D721Med (cell line): ENCODE measurements at regions not wholly inside any gene's neighbourhood (a gene's known extent, or its start where the extent isn't known, plus 50 kb on each side); places are given as distances from the start of the nearest gene placed in this dataset.

ENCODE experiments used
- DNase-seq: peaks from one replicate; pipeline ENCODE4 v3.0.0; 2011; ENCODE audit warnings: low spot score; ENCODE audit not compliant: insufficient read length
- FAIRE-seq: peaks from 2 replicates; lab custom pipeline; 2011; peaks lifted over from hg19 to GRCh38; lab: Jason Lieb, UNC
- TF ChIP-seq, protein P1 (sequence below): IDR thresholded peaks from 2 replicates; pipeline ENCODE4 v1.5.1; 2012; ENCODE audit warnings: mild to moderate bottlenecking, control low read depth; ENCODE audit not compliant: insufficient read depth; ENCODE audit errors: missing control alignments

DNA sequence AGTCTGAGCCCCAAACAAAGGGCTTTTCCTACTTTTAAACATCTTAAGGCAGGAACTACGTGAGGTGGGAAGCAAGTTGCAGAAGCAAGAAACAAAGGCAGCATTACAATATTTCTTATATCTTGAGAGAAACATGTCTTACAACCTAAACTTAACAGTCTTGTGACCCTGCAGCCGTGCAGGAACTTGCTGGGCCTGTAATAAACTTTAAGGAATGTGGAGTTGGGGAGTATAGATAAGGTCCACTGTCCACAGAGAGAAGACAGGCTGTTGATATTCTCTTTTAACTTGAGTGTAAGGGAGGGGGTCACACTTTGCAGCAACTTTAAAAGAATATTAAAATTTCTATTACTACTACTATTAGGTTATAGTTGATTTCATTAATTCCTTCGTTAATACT is 214.6 kb upstream of the HTR2A start:
- DNase-seq, result no peak
- TF ChIP-seq, protein P1, sequence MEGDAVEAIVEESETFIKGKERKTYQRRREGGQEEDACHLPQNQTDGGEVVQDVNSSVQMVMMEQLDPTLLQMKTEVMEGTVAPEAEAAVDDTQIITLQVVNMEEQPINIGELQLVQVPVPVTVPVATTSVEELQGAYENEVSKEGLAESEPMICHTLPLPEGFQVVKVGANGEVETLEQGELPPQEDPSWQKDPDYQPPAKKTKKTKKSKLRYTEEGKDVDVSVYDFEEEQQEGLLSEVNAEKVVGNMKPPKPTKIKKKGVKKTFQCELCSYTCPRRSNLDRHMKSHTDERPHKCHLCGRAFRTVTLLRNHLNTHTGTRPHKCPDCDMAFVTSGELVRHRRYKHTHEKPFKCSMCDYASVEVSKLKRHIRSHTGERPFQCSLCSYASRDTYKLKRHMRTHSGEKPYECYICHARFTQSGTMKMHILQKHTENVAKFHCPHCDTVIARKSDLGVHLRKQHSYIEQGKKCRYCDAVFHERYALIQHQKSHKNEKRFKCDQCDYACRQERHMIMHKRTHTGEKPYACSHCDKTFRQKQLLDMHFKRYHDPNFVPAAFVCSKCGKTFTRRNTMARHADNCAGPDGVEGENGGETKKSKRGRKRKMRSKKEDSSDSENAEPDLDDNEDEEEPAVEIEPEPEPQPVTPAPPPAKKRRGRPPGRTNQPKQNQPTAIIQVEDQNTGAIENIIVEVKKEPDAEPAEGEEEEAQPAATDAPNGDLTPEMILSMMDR, result no peak
- no peak for FAIRE-seq

- no peak for FAIRE-seq
Measured at GRCh38 chr13:47110833-47111240, 214.0 kb upstream of the HTR2A start.

DNA sequence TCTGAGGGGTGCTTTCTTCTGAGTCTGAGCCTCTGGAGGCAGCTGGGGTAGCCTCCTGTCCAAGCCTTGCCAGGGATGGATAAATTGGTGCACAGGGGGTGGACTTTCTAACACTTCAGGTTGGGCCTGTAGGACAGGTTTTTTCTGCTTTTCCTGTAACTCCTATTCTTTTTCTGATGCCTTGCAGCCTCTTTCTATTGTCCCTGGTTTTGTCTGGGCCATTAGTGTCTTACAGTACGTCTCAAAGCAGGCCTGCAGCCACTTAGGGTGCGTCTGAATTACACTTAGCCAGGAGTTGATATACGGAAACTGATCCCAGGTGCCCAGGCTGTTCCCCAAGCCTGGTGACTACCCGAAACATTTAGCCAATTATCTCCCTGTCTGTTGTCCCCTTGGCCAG is 213.3 kb upstream of the HTR2A start:
- FAIRE-seq (no peak), DNase-seq (no peak)
- TF ChIP-seq, protein P1, result no peak

More at GRCh38 chr13:47110833-47111240, 214.0 kb upstream of the HTR2A start:
- TF ChIP-seq, protein P1, result no peak
- no peak for DNase-seq

- FAIRE-seq (no peak), DNase-seq (no peak)
- TF ChIP-seq, protein P1, result no peak
Measured at GRCh38 chr13:47109028-47109427, 212.2 kb upstream of the HTR2A start.

- TF ChIP-seq, protein P1, result no peak
- DNase-seq, result no peak
- no peak for FAIRE-seq
Measured at GRCh38 chr13:47100214-47100853, 203.5 kb upstream of the HTR2A start.

DNA sequence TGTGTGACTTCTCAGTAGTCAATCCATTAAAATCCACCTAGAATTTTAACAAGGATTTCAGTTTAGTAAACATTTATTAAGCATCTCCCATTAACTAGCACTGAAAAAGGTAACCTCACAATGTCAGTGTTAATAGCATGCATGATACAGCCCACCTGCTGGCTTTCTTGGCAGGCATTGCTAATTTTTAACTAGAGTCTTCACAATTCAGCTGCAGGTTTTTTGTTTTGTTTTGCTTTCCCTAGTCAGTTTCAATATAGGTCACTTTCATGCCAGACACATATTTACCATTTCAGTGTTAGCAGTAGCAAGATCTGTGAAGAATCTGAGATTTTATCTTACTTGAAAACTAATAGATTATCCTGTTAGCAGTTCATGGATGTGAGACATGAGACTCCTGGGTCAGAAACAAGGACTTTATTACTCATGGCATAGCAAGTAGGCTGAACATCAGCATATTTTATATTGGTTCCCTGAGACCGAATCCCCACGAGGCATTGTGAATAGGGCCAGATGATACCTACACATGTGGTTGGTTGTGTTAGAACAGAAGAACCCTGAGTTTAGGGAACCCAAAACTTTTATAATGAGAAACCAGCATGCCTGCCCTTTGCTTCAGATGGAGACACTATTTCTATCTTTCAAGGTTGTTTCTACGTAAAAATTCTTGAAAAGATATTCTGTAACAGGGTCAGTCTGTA is 198.0 kb upstream of the HTR2A start:
- no peak for FAIRE-seq
- DNase-seq, result no peak
- TF ChIP-seq, protein P1, result no peak

DNA sequence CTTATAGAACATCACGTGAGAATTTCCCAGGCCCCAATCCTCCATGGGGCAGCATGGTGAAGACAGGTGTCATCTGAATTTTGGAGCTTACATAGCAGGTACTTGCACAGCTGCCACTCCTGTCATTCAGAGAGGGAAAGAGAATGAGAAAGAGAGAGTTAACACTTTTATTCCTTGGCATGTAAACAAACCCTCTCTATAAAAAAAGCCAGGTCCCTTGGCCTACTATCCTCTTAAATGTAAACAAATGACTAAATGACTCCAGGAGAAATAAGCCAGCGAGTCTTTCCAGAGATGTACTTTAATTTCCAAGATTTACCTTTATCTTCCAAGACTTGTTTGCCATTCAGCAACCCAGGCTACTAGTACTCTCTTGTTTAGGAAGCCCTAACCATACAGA is 195.3 kb upstream of the HTR2A start:
- DNase-seq (no peak), FAIRE-seq (no peak)
- TF ChIP-seq, protein P1, result no peak
